ENCODE measurements at regions not wholly inside any gene's neighbourhood (a gene's known extent, or its start where the extent isn't known, plus 50 kb on each side); places are given as distances from the start of the nearest gene placed in this dataset.

DNA sequence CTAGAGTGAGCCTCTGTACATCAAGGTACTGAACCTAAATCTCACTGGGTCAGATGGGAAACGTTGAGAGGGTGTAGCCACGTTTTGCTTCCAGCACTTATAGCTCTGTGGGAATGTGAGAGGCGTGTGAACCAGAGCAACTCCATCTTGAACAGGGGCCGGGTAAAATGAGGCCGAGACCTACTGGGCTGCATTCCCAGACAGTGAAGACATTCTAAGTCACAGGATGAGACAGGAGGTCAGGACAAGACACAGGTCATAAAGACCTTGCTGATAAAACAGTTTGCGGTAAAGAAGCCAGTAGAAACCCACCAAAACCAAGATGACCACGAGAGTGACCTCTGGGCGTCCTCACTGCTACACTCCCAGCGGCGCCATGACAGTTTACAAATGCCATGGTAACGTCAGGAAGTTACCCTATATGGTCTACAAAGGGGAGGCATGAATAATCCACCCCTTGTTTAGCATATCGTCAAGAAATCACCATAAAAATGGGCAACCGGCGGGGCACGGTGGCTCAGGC is 63.4 kb upstream of the NCOR2 start:
- no peak for DNase-seq (ENCODE audit: low spot score)

- DNase-seq (ENCODE audit: low spot score): no peak
These were observed 62.5 kb upstream of the NCOR2 start for GRCh38 chr12:124629789-124630480.

- DNase-seq (ENCODE audit: low spot score): no peak
These were observed 61.7 kb upstream of the NCOR2 start for GRCh38 chr12:124629117-124629516.

DNA sequence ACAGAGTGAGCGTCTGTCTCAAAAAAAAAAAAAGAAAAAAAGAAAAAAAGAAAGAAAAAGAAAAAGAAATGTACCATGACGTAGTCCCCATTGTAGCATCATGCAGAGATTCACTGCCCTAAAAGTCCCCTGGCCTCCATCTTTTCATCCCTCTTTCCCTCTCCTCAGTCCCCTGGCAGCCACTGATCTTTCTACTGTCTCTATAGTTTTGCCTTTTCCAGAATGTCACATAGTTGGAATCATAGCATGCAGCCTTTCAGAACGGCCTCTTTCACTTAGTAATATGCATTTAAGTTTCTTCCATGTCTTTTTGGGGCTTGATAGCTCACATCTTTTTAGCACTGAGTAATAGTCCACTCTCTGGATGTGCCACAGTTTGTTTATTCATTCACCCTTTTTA is 60.5 kb upstream of the NCOR2 start:
- DNase-seq (ENCODE audit: low spot score): no peak

GRCh38 chr12:124626971-124627411 is 59.6 kb upstream of the NCOR2 start:
- no peak for DNase-seq (ENCODE audit: low spot score)

DNA sequence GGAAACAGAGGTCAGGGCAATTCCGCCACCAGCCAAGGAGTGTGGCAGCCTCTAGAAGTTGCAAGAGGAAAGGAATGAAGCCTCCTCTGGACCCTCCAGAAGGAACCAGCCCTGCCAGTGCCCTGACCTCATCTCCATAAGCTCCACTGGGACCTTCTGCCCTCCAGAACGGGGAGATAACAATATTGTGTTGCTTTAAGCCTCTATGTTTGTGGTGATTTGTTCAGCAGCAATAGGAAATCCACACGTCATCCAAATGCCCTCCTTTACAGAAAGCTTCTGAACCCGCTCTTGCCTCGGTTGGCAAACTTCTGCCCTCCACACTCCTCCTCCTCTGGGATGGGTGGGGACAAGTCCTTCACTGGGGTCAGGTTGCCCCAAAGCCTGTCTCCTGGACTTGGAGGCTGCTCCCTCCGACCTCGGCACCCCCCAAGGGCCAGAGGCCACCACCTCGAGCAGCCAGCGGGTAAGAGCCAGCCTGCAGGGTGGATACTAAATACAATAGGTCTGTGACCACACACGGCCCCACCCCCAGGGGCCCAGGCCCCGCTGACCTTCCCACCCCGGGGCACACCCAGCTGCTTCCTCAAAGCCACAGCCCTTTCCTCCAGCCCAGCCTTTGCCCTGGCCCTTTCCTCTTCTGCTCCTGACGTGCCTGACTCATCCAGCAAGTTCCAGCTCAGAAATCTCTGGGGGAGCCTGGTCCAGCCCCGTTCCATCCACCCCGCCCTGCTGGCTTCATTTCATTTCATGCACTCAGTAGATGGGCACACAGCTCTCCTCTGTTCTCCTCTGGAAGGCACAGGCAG is 58.7 kb upstream of the NCOR2 start:
- peak; percentile 50 for DNase-seq (ENCODE audit: low spot score)

GRCh38 chr12:124624823-124625222 is 57.4 kb upstream of the NCOR2 start:
- DNase-seq (ENCODE audit: low spot score): no peak

GRCh38 chr12:124623344-124624035 is 56.1 kb upstream of the NCOR2 start:
- no peak for DNase-seq (ENCODE audit: low spot score)

DNA sequence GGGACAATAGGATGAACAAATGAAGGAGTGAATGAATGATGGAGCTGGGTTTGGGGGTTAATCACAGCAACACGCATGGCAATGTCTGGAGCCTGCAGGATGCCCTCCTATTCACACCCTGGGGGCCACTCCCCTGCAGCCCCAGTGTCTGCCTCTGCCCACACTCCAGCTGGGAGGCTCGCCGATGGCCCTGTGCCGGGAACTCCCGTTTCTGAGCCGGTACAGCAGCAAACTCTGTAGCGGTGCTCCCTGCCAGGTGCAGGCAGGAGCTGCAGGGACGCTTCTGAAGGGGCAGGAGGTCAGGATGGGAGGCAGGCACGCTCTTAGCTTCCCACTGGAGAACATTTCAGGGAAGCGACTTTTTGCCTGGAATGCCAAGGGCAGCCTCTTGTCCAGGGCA is 55.4 kb upstream of the NCOR2 start:
- DNase-seq (ENCODE audit: low spot score): no peak

DNA sequence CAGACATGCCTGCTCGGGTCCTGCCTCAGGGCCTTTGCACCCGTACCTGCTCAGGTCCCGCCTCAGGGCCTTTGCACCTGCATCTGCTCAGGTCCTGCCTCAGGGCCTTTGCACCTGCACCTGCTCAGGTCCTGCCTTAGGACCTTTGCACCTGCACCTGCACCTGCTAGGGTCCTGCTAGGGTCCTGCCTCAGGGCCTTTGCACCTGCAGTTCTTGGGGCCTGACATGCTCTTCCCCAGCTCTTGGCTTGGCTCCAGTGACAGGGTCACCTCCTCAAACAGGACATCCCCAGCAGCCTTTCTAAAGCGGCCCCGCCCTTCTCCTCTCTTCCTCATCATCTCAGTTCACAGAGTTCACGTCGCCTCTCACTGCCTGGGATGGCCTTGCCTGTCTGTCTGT is 54.9 kb upstream of the NCOR2 start:
- no peak for DNase-seq (ENCODE audit: low spot score)

GRCh38 chr12:124621296-124621660 is 53.9 kb upstream of the NCOR2 start:
- no peak for DNase-seq (ENCODE audit: low spot score)

DNA sequence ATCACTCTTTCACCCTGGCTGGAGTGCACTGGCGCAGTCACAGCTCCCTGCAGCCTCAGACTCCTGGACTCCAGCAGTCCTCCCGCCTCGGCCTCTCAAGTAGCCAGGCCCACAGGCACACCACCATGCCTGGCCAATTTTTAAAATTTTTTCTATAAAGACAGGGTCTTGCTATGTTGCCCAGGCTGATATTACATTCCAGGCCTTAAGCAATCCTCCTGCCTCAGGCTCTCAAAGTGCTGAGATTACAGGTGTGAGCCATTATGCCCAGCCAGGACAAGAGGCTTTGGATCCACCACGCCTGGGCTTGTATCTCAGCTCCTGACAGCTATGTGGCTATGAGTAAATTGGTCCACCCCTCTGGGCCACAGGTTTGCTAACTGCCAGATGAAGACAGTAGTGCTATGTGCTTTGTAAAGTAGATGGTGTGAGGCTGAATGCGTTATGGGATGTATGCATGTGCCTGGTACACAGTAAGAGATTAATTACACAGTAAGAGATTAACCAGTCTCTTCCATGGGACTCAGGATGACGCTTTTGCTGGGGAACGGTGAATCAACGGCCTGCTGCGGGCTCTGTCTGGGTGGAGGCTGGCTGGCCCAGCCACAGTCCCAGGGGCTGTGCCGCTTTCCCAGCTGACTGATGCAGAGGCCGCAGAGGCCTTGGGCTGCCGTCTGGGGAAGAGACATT is 53.3 kb upstream of the NCOR2 start:
- no peak for DNase-seq (ENCODE audit: low spot score)

DNA sequence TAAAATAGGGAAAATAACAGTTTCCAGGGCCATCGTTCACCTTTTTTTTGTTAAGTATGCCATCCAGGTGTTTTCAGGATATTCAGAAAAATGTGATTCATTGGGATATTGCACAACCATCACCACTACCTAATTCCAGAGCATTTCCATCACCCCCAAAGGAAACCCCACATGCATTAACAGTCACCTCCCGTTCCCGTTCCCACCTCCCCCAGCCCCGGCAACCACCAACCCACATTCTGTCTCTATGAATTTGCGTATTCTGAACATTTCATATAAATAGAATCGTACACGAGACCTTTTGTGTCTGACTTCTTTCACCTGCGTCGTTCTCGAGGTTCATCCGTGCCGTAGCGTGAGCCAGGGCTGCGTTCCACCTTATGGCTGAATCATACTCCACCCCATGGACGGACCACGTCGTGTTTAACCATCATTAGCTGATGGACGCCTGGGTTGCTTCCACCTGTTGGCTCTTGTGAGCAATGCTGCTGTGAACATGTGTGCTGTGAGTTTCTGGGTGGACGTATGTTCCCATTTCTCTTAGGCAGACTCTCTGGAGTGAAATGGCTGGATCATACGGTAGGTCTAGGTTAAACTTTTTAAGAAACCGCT is 51.0 kb upstream of the NCOR2 start:
- DNase-seq (ENCODE audit: low spot score): no peak

- DNase-seq (ENCODE audit: low spot score): no peak
These were observed 50.2 kb upstream of the NCOR2 start for GRCh38 chr12:124617615-124618014.
